T-helper 1 cell treated with Interleukin-12 subunit alpha and Interleukin-12 subunit beta and Interleukin-4 antibody, amounts not matched to agents 30 ng/mL and 1 ng/mL, for 36 hours (primary cell): ENCODE measurements at regions not wholly inside any gene's neighbourhood (a gene's known extent, or its start where the extent isn't known, plus 50 kb on each side); places are given as distances from the start of the nearest gene placed in this dataset.
"Not testable (repeated sequence)": the region's sequence is repeated elsewhere in the genome, so short reads cannot be mapped to it uniquely, and the experiment has no call there.

Experiments
- intact Hi-C: fragments of 100-400 bp; cut with micrococcal nuclease; formaldehyde crosslinking; loops from one replicate; pipeline ENCODE4 v1.15.1; 2024

- intact Hi-C loops, result no loop called here
Measured at GRCh38 chr5:117559005-117559844, 984.6 kb upstream of the SEMA6A start.

- intact Hi-C loops, result no loop called here
Measured at GRCh38 chr5:117551236-117551635, 976.6 kb upstream of the SEMA6A start.

GRCh38 chr5:117547192-117547591 is 972.6 kb upstream of the SEMA6A start:
- intact Hi-C loops, result no loop called here

GRCh38 chr5:117539692-117540091 is 965.1 kb upstream of the SEMA6A start:
- intact Hi-C loops, result no loop called here

- intact Hi-C loops, result no loop called here
Measured at GRCh38 chr5:117533792-117534191, 959.2 kb upstream of the SEMA6A start.

GRCh38 chr5:117533051-117533670 is 958.5 kb upstream of the SEMA6A start:
- intact Hi-C loops, result not testable (repeated sequence)

- intact Hi-C loops, result no loop called here
Measured at GRCh38 chr5:117519957-117520500, 945.4 kb upstream of the SEMA6A start.

GRCh38 chr5:117504305-117504704 is 929.7 kb upstream of the SEMA6A start:
- intact Hi-C loops, result no loop called here

GRCh38 chr5:117497601-117498000 is 923.0 kb upstream of the SEMA6A start:
- intact Hi-C loops, result no loop called here

- intact Hi-C loops, result no loop called here
Measured at GRCh38 chr5:117496801-117497200, 922.2 kb upstream of the SEMA6A start.

GRCh38 chr5:117494188-117494587 is 919.6 kb upstream of the SEMA6A start:
- intact Hi-C loops, result no loop called here

- intact Hi-C loops, result loop anchor here (5.0 kb wide), 1 partner anchor 1257 kb away; no protein-coding TSS in a partner anchor
Measured at GRCh38 chr5:117488976-117489500, 914.4 kb upstream of the SEMA6A start.

- intact Hi-C loops, result loop anchor here (5.0 kb wide), 1 partner anchor 1255 kb away; no protein-coding TSS in a partner anchor
Measured at GRCh38 chr5:117487556-117487955, 912.9 kb upstream of the SEMA6A start.

- intact Hi-C loops, result loop anchor here (5.0 kb wide), 1 partner anchor 1255 kb away; no protein-coding TSS in a partner anchor
Measured at GRCh38 chr5:117486879-117487391, 912.3 kb upstream of the SEMA6A start.

GRCh38 chr5:117486261-117486660 is 911.6 kb upstream of the SEMA6A start:
- intact Hi-C loops, result loop anchor here (5.0 kb wide), 1 partner anchor 1254 kb away; no protein-coding TSS in a partner anchor

- intact Hi-C loops, result no loop called here
Measured at GRCh38 chr5:117475919-117476318, 901.3 kb upstream of the SEMA6A start.

GRCh38 chr5:117473165-117473564 is 898.5 kb upstream of the SEMA6A start:
- intact Hi-C loops, result no loop called here

- intact Hi-C loops, result no loop called here
Measured at GRCh38 chr5:117463881-117464570, 889.4 kb upstream of the SEMA6A start.

GRCh38 chr5:117461966-117462365 is 887.3 kb upstream of the SEMA6A start:
- intact Hi-C loops, result no loop called here

- intact Hi-C loops, result no loop called here
Measured at GRCh38 chr5:117461403-117461802, 886.8 kb upstream of the SEMA6A start.

GRCh38 chr5:117457656-117458055 is 883.0 kb upstream of the SEMA6A start:
- intact Hi-C loops, result loop anchor here (10.0 kb wide), 1 partner anchor 1497 kb away; no protein-coding TSS in a partner anchor
